DMS114 treated with DMSO at 0.1 percent for 48 hours (cell line): ENCODE measurements at regions not wholly inside any gene's neighbourhood (a gene's known extent, or its start where the extent isn't known, plus 50 kb on each side); places are given as distances from the start of the nearest gene placed in this dataset.

Source experiments
- DNase-seq: peaks from one replicate; lab custom pipeline; 2025; ENCODE audit not compliant: unreplicated experiment; lab: John Stamatoyannopoulos, UW

DNA sequence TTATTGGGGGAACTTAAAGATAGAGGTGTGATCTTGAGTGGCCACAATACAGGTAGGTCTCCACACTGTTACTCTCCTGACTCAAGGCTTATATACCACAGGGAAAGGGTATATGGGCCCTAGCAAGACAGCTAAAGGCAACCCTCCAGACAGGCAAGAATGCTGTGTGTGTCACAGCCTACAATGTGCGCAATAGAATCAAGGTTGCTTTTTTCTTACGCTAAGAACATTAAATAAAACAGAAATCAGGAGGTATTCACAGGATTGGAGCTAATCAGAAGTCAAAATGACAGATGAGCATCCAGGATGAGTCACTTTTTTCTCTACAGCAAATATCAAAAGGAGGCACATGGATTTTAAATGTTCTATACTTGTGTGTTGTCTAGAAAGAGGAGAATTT, 1797.9 kb upstream of the SEL1L start:
- no peak for DNase-seq

DNA sequence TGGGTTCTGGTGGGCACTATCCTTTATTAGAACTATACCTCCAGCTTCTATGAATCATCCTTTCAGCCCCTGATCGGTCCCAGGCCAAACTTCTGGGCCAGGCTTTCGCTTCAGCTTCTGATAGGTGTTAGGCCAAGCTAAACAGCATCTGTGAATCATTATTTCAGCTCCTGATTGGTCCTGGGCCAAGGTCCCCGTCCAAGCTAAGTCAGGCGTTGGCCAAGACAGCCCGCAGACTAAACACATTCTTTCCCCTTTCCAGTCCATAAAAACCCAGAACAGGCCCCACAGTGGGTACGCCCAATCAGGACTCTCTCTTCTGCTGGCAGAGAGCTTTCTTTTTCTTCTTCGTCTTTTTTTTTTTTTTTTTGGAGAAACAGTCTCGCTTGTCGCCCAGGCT, 1808.9 kb upstream of the SEL1L start:
- DNase-seq = no peak

DNA sequence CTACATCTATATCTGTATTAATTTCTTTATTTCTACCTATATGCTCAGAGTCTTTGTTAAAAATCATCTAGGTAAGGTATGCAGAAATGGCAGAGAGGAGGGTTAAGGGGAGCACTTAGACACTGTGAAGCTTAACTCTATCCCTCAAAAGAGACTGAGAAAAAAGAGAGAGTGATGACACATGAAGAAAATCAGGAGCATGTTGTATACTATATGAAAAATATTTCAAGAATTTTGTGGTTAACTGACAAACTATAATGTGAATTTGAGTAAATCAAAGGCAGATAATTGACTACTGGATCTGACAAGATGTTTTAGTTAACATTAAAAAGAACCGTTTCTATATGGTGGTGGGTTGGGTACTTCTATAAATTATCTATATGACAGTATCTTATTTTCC, 1814.2 kb upstream of the SEL1L start:
- no peak for DNase-seq

DNA sequence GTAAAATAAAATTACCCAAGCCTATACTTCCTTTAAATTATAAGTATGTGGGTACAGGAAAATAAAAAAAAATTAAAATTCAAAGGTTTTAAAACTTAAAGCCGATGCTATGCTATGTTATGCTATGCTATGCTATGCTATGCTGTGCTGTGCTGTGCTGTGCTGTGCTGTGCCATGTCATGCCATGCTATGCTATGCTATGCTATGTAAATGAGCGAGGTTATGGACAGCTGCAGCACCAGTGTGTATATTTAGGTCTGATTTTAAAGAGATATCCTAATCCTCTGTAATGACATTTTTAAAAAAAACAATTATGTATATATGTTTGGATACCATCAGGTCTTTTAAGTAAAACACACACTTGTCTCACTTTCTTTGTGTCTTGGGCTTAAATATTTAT, 1822.0 kb upstream of the SEL1L start:
- no peak for DNase-seq

DNA sequence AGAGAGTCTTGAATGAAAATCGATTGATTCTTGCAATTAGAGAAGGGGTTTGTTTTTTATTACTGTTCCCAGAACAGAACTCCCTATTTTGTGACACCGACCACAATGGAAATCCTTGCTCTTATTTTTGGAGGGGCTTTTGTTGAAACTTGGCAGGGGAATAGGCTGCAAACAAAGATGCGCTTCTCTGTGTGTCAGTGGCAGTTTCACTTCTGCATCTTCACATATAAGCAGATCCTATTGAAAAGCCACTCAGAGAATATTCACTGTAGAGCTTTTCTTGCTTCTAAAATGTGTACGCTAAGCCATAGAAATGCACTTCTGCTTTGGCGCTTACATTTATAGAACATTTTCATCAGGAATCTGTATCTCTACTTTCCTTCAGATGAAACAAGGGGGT, 1822.4 kb upstream of the SEL1L start:
- no peak for DNase-seq

DNA sequence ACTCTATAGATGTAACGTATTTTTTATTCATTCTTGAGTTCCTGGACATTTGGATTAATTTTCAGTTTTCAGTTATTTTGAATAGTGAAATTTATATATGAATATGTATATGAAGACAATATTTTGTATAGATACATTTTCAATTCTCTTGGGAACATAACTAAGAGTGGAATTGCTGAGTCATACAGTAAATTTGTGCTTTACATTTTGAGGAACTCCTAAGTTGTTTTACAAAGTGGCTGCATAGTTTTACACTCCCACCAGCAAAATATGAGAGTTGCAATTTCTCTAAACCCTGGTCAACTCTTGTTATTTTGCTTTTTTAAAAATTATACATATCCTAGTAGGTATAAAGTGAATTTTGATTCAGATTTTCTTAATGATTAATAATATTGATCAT, 1838.6 kb upstream of the SEL1L start:
- DNase-seq = no peak

DNA sequence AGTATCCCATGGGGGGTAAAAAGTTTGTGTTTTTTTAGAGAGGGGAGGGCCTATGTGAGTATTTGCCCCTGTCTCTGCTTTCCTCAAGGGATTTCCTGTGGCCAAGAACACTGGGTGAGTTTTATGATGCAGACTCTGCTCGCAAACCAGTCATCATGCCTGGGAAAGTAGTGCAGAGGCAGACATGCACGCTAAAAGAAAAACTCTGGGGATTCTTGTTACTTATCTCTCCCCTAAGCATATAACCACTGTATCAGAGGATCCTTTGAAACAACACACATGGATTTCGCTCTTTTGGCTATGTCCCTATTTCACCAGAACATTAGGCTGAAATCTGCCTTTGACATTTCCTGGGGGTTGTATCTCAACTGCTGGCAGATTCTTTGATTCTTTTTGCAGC, 1845.8 kb upstream of the SEL1L start:
- no peak for DNase-seq

DNA sequence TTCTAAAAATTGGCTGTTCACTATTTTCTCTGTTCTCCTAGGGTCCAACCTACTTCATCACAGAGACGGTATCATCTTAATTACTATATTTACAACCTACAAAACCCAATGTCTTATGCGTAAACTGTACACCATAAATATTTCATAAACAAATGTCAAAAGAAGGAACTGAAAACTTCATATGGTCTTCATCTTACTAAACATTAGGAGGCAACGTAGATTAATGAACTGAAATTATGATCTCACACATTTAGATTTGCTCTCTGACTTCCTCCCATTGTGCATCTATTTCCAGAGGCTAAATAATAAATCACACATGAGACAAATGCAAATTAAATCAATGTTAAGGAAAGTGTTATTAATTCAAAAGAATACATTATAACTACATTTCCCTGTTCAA, 1850.6 kb upstream of the SEL1L start:
- no peak for DNase-seq

DNA sequence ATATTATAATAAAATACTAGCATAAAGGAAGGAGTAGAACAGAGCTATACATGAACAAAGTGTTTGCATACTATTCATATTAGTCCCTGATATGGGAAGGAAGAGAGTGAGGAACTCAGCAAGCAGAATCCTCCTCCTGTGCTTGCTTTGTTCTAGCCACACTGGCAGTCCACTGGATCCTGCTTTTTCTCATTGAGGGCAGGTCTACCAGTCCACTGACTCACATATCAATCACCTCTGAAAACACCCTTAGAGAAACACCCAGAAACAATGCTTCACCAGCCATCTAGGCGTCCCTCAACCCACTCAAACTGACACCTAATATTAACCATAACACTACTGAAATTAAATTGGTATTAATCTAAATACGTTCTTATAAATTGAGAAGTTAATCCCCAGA, 1861.7 kb upstream of the SEL1L start:
- DNase-seq = no peak

DNA sequence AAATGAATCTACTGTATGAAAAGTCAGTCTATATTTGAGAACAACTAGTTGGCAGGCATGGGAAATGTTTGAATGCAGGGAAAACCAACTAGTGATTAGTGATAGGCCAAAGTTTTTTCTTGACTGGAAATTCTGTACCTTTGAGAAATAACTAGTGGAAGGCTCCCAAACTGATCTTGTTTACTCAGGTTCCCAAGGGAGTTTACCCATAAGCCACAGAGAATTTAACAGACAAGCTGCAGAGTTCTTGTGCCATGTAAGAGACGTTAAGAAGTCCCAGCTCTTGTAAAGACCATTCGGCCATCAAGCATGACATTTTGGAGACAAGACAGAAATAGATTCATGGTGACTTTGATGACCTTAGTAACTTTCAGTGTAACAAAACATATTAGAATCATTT, 1882.8 kb upstream of the SEL1L start:
- no peak for DNase-seq

DNA sequence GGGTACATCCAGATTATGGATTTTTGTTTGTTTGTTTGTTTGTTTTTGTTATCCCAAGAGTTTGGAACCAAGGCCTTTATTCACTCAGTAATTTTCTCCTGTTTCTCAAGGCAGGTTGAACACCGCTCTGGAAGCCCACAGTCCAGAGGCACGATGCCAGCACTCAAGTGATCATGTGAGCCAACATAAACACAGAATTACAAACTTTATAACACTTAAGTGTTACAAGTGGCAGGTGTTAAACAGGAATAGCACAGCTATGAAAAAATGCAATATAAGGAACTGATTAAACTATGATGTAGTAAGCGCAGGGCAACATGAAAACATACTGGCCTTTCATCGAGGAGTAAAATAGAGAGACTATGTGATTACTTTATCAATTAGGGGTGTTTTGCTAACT, 1885.8 kb upstream of the SEL1L start:
- no peak for DNase-seq

DNA sequence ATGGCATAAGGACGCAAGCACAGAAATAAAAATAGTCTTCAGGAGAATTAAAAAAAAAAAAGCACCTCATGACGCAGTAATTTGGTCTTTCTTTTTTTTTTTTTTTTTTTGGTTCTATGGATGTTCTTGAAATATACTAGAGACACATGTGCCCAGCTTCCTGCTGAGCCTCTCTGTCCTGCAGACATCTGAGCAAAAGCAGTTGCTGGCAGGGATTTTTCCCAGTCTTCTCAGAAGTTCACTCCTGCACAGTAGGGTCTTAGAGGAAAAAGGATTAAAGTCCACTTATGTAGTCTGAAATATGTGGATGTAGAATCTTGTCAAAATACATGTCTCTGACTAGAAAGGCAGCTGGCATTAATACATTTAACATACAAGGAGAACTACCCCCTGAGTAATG, 1888.1 kb upstream of the SEL1L start:
- DNase-seq = no peak

DNA sequence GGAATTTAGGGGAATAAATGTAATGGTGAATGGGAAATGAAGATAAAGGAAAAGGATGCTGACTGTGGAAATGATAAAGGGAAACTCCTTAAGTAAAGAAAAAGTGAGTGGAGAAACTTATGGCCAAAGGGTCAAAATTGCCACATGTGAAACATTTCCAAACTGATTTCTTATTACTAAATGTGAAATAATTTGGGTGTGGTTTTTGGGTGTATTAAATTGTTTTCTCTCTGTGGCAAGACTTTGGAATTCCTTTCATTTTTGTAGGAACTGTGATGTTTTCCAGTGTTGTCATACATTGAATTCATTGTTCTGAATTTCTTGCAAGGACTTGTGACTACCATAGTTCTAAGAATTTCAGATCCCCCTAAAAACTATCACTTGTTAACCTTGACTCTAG, 1891.5 kb upstream of the SEL1L start:
- DNase-seq = no peak

DNA sequence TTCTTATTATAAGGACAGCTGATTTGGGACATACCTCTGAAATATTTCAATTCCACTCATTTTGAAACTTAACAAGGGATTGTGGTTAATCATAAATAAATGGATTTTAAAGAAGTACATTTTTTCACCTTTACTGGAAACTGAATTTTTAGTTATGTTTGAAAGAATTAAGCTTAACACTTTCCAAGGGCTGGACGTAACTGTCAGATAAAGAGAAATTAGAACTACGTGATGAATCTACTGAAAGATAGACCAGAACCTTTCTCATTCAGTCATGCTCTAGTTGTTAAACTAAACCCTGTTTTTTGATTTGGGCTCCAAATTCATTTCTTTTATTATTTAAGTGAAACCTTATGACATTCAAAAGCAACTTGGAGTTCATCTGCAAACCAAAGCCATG, 1892.1 kb upstream of the SEL1L start:
- no peak for DNase-seq

DNA sequence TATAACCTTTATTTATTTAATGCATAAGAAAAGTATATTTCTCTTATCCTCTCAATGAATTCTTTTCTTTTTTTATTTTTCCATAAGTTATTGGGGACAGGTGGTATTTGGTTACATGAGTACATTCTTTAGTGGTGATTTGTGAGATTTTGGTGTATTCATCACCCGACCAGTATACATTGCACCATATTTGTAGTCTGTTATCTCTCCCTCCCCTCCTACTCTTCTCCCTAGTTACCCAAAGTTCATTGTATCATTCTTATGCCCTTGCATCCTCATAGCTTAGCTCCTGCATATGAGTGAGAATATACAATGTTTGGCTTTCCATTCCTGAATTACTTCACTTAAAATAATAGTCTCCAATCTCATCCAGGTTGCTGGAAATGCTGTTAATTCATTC, 1900.0 kb upstream of the SEL1L start:
- no peak for DNase-seq

DNA sequence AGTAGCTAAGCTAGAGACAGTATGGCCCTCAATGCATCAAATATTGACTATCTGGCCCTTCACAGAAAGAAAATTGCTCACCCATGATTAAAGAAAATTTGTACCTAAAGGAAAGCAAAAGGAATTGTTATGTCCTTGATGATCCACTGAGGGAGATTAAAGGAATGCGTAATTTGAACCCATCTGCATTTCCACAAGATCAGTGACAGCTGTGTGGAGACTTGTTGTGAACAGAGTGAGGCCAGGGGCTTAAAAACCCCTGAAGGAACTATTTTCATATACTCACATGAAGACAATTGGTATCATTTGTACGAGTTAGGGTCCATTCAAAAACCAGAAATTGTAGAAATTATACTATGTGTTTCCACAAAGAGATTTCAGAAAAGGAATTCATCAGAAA, 1908.1 kb upstream of the SEL1L start:
- DNase-seq = no peak

DNA sequence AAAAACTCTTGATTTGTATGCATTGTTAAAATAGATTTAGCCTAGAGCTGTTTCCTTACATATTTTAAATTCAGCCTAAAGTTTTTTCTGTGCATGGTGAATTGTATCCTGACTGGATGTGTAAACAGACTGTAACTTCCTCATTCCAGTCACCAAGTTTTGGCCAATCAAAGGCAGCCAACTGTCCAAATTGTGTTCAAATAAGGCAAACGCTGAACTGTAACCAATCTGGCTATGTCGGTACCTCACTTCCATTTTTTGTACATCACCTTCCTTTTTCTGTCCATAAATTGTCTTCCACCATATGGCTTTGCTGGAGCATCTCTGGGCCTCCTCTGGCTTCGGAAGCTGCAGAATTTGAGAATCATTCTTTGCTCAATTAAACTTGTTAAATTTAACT, 1921.9 kb upstream of the SEL1L start:
- DNase-seq = no peak

DNA sequence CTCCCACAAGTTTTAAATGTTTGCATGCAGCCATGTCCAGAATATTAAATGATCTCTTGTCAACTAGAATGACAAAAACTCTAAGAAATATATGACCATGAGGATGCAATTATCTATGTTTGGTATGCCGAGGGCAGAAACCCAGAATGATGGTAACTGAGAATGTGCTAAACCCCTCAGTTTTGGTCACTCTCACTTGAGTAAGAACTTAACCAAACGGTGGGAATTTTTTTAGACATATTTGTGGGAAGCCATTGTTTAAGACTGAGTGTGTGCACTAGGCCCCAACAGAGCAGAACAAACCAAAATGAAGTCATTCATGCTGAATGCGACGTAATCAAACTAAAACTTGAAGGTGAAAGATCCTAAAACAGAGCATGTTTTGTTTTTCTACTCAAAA, 1927.9 kb upstream of the SEL1L start:
- DNase-seq = no peak

DNA sequence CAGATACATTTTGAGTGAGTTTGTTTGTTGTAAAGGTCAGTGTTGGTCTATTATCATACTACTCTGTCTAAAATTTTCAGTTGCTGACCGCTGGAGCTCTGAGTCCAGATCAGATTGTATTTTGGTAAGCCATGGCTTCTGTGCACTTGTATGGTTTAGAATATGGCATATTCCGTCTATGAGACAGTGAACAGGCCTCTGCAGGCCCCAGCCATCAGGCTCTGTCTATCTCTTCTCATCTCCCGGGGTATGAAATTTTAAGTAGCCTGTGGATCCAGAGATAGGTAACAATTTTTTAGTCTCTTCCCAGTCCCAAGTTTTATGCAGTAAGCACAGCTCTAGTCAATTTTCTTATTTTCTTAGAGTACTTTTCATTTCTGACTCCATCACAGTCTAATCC, 1929.1 kb upstream of the SEL1L start:
- DNase-seq = no peak

DNA sequence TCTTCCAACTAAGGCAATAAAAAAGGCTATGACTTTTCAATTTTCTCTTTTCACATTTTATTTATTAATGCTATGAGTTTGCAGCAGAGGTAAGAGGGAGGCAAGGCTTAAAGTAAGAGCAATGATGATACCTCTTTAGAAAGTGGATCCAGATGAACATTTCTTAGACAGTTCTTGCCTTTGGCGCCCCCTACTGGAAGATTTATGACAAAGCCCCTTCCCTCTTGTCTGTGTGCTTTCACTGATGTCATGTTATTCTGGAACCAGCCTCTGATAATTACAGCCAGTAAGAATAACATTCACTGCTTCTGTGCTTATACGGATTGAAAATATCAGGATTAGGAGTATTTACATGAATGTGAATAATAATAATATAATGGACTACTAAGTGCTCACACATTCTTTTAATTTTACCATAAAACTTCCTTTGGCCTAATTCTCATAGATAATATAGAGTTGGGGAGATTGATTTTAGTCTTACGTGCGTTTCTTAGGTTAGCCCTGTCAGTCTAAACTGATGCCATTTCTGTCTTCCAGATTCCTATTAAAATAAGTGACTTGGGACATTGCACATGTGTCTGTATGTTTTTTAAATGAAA, 1929.9 kb upstream of the SEL1L start:
- no peak for DNase-seq

DNA sequence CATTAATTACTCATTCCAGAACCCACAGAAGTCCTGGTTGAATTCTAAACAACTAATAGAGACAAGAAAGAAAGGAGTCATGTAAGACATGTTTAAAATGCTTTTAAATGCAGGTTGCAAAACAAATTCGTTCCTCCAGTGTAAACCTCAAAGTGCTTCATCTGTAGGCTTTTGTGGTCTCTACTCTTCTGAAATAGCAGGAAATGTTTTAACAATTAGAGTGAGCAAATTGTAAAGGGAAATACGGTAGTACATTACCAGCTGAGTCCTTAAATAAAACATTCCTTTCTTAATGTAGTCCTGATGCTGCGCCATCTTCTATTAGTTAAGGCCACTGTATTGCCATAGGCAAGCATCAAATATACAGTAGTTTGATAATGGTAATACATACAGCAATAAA, 1934.2 kb upstream of the SEL1L start:
- DNase-seq = no peak

DNA sequence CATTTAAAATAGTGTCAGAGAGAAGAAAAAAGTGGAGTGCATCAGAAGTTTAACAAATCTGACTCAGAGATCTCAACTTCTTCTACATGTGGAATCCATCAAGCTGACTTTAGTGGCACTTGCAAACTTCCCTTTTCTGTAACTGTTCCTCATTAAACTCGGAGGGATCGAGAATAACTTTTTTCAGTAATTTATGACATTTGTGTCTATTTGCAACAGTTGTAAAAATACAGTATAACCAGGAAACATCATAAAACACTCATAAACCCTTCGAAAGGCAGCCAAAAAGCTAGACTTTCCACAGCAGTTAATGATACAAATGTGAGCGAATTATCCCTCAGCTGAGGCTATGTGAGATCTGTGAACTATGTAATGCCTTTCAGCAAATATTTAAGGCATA, 1936.8 kb upstream of the SEL1L start:
- no peak for DNase-seq

DNA sequence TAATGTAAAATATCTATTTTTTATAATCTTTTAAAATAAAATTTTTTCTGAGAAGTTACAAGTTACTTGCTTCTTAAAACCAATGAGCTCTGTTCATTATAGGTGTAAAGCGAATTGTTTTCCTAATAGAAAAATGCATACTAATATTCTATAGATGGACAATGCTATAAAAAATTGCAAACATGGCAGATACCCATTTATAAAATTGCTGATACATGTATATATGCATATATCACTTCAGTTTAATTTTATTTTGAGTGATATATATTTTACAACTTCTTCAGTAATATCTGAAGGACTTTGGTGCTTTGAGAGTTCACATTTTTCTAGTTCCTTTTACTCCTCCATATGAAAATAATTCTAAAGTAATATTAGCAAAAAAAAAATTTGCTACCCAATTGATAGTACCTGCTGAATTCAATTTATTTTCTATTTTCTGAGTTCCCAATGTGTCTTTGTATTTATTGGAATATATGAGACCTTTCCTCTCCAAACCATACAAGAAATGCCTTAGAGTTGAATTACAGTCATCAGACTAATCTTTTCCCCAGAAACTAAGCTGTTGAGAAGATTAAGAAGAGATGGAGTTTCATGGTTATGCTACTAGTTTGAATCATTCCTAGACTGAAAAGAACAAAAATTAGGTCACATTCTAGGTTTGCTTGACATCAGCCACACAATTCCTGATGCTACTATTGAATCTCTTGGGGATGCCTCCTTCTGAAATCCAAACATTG, 1937.5 kb upstream of the SEL1L start:
- DNase-seq = no peak
